ENCODE measurements at regions not wholly inside any gene's neighbourhood (a gene's known extent, or its start where the extent isn't known, plus 50 kb on each side); places are given as distances from the start of the nearest gene placed in this dataset.

DNA sequence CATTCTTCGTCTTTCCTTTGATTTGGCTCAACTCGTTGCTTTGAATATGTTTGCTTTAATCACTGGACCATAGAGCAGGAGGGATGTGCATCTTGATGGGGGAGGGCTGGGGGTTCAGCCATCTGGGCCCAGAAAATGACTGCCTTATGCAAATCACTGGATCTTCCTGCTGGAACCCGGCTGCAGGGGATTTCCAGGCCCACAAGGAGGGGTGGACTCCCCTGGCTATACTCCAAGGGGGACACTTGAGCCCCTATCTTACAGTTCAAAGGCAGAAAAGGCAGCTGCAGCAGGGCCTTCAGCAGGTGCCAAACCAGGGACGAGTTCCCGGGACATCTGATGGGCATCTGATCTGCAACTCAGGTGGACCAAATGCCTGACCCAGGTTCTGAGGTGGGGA lies 122.5 kb downstream of the DICER1 start:
- TF ChIP-seq, protein P1, sequence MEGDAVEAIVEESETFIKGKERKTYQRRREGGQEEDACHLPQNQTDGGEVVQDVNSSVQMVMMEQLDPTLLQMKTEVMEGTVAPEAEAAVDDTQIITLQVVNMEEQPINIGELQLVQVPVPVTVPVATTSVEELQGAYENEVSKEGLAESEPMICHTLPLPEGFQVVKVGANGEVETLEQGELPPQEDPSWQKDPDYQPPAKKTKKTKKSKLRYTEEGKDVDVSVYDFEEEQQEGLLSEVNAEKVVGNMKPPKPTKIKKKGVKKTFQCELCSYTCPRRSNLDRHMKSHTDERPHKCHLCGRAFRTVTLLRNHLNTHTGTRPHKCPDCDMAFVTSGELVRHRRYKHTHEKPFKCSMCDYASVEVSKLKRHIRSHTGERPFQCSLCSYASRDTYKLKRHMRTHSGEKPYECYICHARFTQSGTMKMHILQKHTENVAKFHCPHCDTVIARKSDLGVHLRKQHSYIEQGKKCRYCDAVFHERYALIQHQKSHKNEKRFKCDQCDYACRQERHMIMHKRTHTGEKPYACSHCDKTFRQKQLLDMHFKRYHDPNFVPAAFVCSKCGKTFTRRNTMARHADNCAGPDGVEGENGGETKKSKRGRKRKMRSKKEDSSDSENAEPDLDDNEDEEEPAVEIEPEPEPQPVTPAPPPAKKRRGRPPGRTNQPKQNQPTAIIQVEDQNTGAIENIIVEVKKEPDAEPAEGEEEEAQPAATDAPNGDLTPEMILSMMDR (IDR thresholded peaks at IDR 0.05): no peak
- ATAC-seq (no peak), DNase-seq (peak; percentile 11)
- intact Hi-C loops (cut with DNase I): no loop called here
- H3K36me3 ChIP-seq: no peaks in the 10 kb centered on the region
- no peak overlapping the region for H3K4me3 ChIP-seq
- no peaks in the 10 kb centered on the region for H3K27me3 ChIP-seq
- H3K4me1 ChIP-seq: no peaks in the 10 kb centered on the region
- H3K9me3 ChIP-seq: no peaks in the 10 kb centered on the region
- no peak overlapping the region for H3K27ac ChIP-seq

GRCh38 chr14:95033682-95034632 lies 123.4 kb downstream of the DICER1 start:
- intact Hi-C loops (cut with DNase I): no loop called here
- DNase-seq (peak; percentile 44), ATAC-seq (no peak)
- Histone ChIP-seq H3K9me3 (no peaks in the 10 kb centered on the region), H3K4me3 (no peak overlapping the region), H3K4me1 (no peaks in the 10 kb centered on the region), H3K27me3 (no peaks in the 10 kb centered on the region), H3K36me3 (no peaks in the 10 kb centered on the region), H3K27ac (no peak overlapping the region)
- TF ChIP-seq, protein P1 (IDR thresholded peaks at IDR 0.05): no peak

GRCh38 chr14:95033031-95033430 lies 124.3 kb downstream of the DICER1 start:
- Histone ChIP-seq H3K4me3 (no peak overlapping the region), H3K9me3 (no peaks in the 10 kb centered on the region), H3K4me1 (no peaks in the 10 kb centered on the region), H3K36me3 (no peaks in the 10 kb centered on the region), H3K27me3 (no peaks in the 10 kb centered on the region), H3K27ac (no peak overlapping the region)
- DNase-seq (no peak), ATAC-seq (no peak)
- intact Hi-C loops (cut with DNase I): no loop called here
- TF ChIP-seq, protein P1 (IDR thresholded peaks at IDR 0.05): no peak

DNA sequence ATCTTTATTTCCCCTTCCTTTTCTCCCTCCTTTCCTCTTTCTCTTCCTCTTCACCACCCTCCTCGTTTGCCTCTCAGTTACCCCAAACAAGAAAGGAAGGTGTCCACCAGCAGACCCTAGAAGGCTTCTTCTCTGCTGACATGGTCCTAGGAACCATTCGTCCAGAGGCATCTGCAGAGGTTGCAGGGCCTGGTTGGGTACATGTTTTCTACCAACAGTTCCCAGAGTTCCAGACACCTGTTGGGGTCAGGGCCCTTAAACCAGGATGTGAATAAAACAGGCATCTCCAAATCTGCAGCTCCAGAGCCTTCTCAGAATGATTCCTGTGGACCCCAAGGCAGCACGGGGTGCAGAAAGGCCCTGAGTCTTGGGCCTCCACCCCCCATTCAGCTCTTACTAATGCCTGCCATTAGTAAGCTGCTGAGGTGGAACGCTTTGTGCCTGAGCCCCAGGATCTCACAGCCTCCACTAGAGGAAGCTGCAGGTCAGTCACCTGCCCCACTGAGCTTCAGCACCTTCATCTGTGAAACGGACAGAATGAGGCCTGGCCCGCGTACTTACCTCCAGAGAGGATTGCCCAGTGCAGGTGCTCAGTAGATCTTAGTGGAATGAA lies 130.4 kb downstream of the DICER1 start:
- Histone ChIP-seq H3K4me1 (no peaks in the 10 kb centered on the region), H3K4me3 (no peak overlapping the region), H3K36me3 (no peaks in the 10 kb centered on the region), H3K27ac (no peak overlapping the region), H3K9me3 (no peaks in the 10 kb centered on the region), H3K27me3 (peaks cover 4% of the 10 kb centered on the region)
- no peak for DNase-seq
- intact Hi-C loops (cut with DNase I): no loop called here
- TF ChIP-seq, protein P1 (IDR thresholded peaks at IDR 0.05): no peak
- ATAC-seq: no peak

DNA sequence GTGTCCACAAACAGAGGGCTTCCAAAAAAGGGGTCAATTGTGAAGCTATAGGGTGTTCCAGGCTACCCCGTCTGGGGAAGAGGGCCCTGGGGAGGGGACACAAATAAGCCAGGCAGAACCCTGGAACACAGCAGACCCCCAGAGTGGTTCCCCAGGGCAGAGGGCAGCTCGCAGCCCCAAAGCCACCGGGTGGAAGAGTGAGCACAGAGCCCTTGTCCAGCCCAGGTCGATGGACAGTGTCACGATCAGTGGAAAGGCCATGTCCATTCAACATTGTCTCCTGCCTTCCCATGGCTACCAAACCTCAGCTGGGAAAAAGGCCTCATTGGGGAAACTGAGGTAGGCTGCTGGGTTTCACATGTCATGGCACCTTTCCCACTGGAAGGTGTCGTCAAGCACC lies 131.4 kb downstream of the DICER1 start:
- Histone ChIP-seq H3K27me3 (peaks cover 4% of the 10 kb centered on the region), H3K27ac (no peak overlapping the region), H3K4me3 (no peak overlapping the region), H3K36me3 (no peaks in the 10 kb centered on the region), H3K9me3 (no peaks in the 10 kb centered on the region), H3K4me1 (no peaks in the 10 kb centered on the region)
- ATAC-seq (no peak), DNase-seq (no peak)
- TF ChIP-seq, protein P1 (IDR thresholded peaks at IDR 0.05): no peak
- intact Hi-C loops (cut with DNase I): no loop called here
